Ascending aorta (tissue), 2 donors: ENCODE measurements at regions not wholly inside any gene's neighbourhood (a gene's known extent, or its start where the extent isn't known, plus 50 kb on each side); places are given as distances from the start of the nearest gene placed in this dataset.
A peak's percentile ranks its signal among the peaks of the same experiment; 100 is the strongest.
"Not testable (repeated sequence)": the region's sequence is repeated elsewhere in the genome, so short reads cannot be mapped to it uniquely, and the experiment has no call there.

ENCODE experiments used
- DNase-seq, 2 donors: peaks; one replicate each; pipeline ENCODE4 v3.0.0-alpha.2; 2019; ENCODE audit warnings: low spot score in 2 of 2
- H3K27ac ChIP-seq, 2 donors: fragments of 200-600 bp; sonication (generic); one replicate each; pipeline ENCODE4 v1.5.1; 2016 to 2017; ENCODE audit warnings: mild to moderate bottlenecking in 1 of 2
- H3K27me3 ChIP-seq: fragments of 200-600 bp; sonication (generic); one replicate; pipeline ENCODE4 v1.5.1; 2017
- H3K36me3 ChIP-seq, 2 donors: fragments of 200-600 bp; sonication (generic); one replicate each; pipeline ENCODE4 v1.5.1; 2016
- H3K4me1 ChIP-seq, 2 donors: fragments of 200-600 bp; sonication (generic); one replicate each; pipeline ENCODE4 v1.5.1; 2016 to 2017; ENCODE audit warnings: mild to moderate bottlenecking in 1 of 2
- H3K4me3 ChIP-seq, 2 donors: fragments of 200-600 bp; sonication (generic); one replicate each; pipeline ENCODE4 v1.5.1; 2016 to 2017; ENCODE audit warnings: mild to moderate bottlenecking in 1 of 2
- H3K9me3 ChIP-seq, 2 donors: fragments of 200-600 bp; sonication (generic); one replicate each; pipeline ENCODE4 v1.5.1; 2016
- CTCF ChIP-seq, 3 experiments: fragments of 200-600 bp in 2 of 3; fragments of 450-650 bp in 1 of 3; sonication (generic) in 2 of 3; IDR thresholded peaks; one replicate each; pipeline ENCODE4 v1.5.1; 2016 to 2019; ENCODE audit warnings: antibody characterized with exemption in 3 of 3, mild to moderate bottlenecking in 1 of 3, moderate library complexity in 1 of 3
- intact Hi-C: fragments of 100-400 bp; cut with DNase I; formaldehyde crosslinking; loops from one replicate; pipeline ENCODE4 v1.15.1; 2023

- intact Hi-C loops = no loop called here
- H3K4me3 ChIP-seq = no peak overlapping the region
- no peaks in the 10 kb centered on the region for H3K36me3 ChIP-seq
- no peak for TF ChIP-seq CTCF (IDR thresholded peaks at IDR 0.05)
- H3K27ac ChIP-seq = no peak overlapping the region
- no peak for DNase-seq
- no peaks in the 10 kb centered on the region for H3K27me3 ChIP-seq
- no peaks in the 10 kb centered on the region for H3K4me1 ChIP-seq
- no peaks in the 10 kb centered on the region for H3K9me3 ChIP-seq
Measured at GRCh38 chr6:112416866-112417265, 69.7 kb downstream of the RFPL4B start.

GRCh38 chr6:112427011-112427410 lies 79.9 kb downstream of the RFPL4B start:
- H3K4me3 ChIP-seq, H3K36me3 ChIP-seq, intact Hi-C loops, H3K27me3 ChIP-seq, H3K27ac ChIP-seq, DNase-seq, H3K9me3 ChIP-seq, H3K4me1 ChIP-seq: not testable (repeated sequence)

- Histone ChIP-seq H3K9me3 (no peaks in the 10 kb centered on the region), H3K4me3 (no peak overlapping the region), H3K27me3 (no peaks in the 10 kb centered on the region), H3K4me1 (no peaks in the 10 kb centered on the region), H3K27ac (no peak overlapping the region), H3K36me3 (no peaks in the 10 kb centered on the region)
- no peak for DNase-seq
- intact Hi-C loops = no loop called here
- TF ChIP-seq CTCF (IDR thresholded peaks at IDR 0.05) = no peak
Measured at GRCh38 chr6:112427499-112427898, 80.4 kb downstream of the RFPL4B start.

GRCh38 chr6:112428477-112428876 lies 81.3 kb downstream of the RFPL4B start:
- Histone ChIP-seq H3K4me3 (no peak overlapping the region), H3K36me3 (no peaks in the 10 kb centered on the region), H3K27me3 (no peaks in the 10 kb centered on the region), H3K27ac (no peak overlapping the region), H3K9me3 (no peaks in the 10 kb centered on the region), H3K4me1 (no peaks in the 10 kb centered on the region)
- intact Hi-C loops = no loop called here
- no peak for DNase-seq
- no peak for TF ChIP-seq CTCF (IDR thresholded peaks at IDR 0.05)

- intact Hi-C loops = no loop called here
- no peak for DNase-seq
- Histone ChIP-seq H3K9me3 (no peaks in the 10 kb centered on the region), H3K27me3 (no peaks in the 10 kb centered on the region), H3K4me3 (no peak overlapping the region), H3K4me1 (no peaks in the 10 kb centered on the region), H3K36me3 (no peaks in the 10 kb centered on the region), H3K27ac (no peak overlapping the region)
- TF ChIP-seq CTCF (IDR thresholded peaks at IDR 0.05) = peak in 1 of 3 experiments; percentile 7
Measured at GRCh38 chr6:112429226-112429625, 82.1 kb downstream of the RFPL4B start.

- Histone ChIP-seq H3K4me1 (no peaks in the 10 kb centered on the region), H3K4me3 (no peak overlapping the region), H3K36me3 (no peaks in the 10 kb centered on the region), H3K27ac (no peak overlapping the region), H3K9me3 (no peaks in the 10 kb centered on the region), H3K27me3 (no peaks in the 10 kb centered on the region)
- intact Hi-C loops = no loop called here
- DNase-seq = no peak
- no peak for TF ChIP-seq CTCF (IDR thresholded peaks at IDR 0.05)
Measured at GRCh38 chr6:112431803-112432202, 84.7 kb downstream of the RFPL4B start.
